T-cell (primary cell): ENCODE measurements at regions not wholly inside any gene's neighbourhood (a gene's known extent, or its start where the extent isn't known, plus 50 kb on each side); places are given as distances from the start of the nearest gene placed in this dataset.

ENCODE experiments used
- ATAC-seq, 4 experiments: fragments of 200-7000 bp in 3 of 4; fragments of 150-1000 bp in 1 of 4; cut with Tn5 transposase; replicated peaks in 1 of 4; 1 replicate in 3 of 4; 2 replicates in 1 of 4; pipeline ENCODE4 v1.10.0; 2021; ENCODE audit warnings: moderate library complexity in 3 of 4, mild to moderate bottlenecking in 2 of 4, moderate number of reproducible peaks in 1 of 4
- CTCF ChIA-PET, 2 donors: fragments of 300-600 bp; sonication (Branson Sonifier 250); formaldehyde crosslinking; loops; one replicate each; lab custom pipeline; 2022; ENCODE audit warnings: antibody characterized with exemption in 2 of 2; lab: Charles Lee
- POLR2A ChIA-PET, 2 donors: fragments of 300-600 bp; sonication (Branson Sonifier 250); formaldehyde crosslinking; loops; one replicate each; lab custom pipeline; 2022; ENCODE audit warnings: antibody characterized with exemption in 2 of 2; lab: Charles Lee
- DNase-seq, 35 experiments: peaks; one replicate each; pipeline versions ENCODE4 v3.0.0 to v3.0.0-alpha.2; 2013 to 2023
- H3K27ac ChIP-seq: one replicate; pipeline ENCODE4 v1.5.1; 2013; ENCODE audit warnings: low read length
- H3K27me3 ChIP-seq, 2 experiments: replicated peaks in 1 of 2; 1 replicate in 1 of 2; 2 replicates in 1 of 2; pipeline versions ENCODE4 v1.6.1 to v1.7.0; 2013; ENCODE audit warnings: low read length in 1 of 2, mixed read lengths in 1 of 2; ENCODE audit not compliant: control insufficient read depth in 2 of 2, insufficient read depth in 2 of 2; ENCODE audit errors: extremely low read depth in 1 of 2
- H3K36me3 ChIP-seq, 2 donors: 1 replicate in 1 of 2; 2 replicates in 1 of 2; pipeline versions ENCODE4 v1.6.1 to v1.7.0; 2013; ENCODE audit warnings: low read length in 1 of 2; ENCODE audit not compliant: control insufficient read depth in 2 of 2, insufficient read depth in 1 of 2; ENCODE audit errors: extremely low read depth in 1 of 2
- H3K4me1 ChIP-seq, 2 experiments: 1 replicate in 1 of 2; 2 replicates in 1 of 2; pipeline versions ENCODE4 v1.6.1 to v1.7.0; 2013; ENCODE audit warnings: low read length in 2 of 2, mixed read lengths in 1 of 2; ENCODE audit not compliant: insufficient read depth in 2 of 2, control insufficient read depth in 1 of 2; ENCODE audit errors: extremely low read depth in 1 of 2
- H3K4me3 ChIP-seq, 2 donors: 1 replicate in 1 of 2; 2 replicates in 1 of 2; pipeline versions ENCODE4 v1.5.1 to v1.7.0; 2013; ENCODE audit warnings: mild to moderate bottlenecking in 2 of 2, low read length in 1 of 2, moderate library complexity in 1 of 2; ENCODE audit not compliant: control insufficient read depth in 1 of 2; ENCODE audit errors: extremely low read depth in 1 of 2
- H3K9me3 ChIP-seq: 2 replicates; pipeline ENCODE4 v1.7.0; 2013
- H3K27ac Mint-ChIP-seq, 2 donors: one replicate each; pipeline ENCODE4 v1.8.0; 2020 to 2021; ENCODE audit warnings: mild to moderate bottlenecking in 2 of 2, mixed read lengths in 2 of 2
- H3K27me3 Mint-ChIP-seq, 2 donors: one replicate each; pipeline ENCODE4 v1.8.0; 2021 to 2022; ENCODE audit warnings: mixed read lengths in 2 of 2
- H3K36me3 Mint-ChIP-seq: one replicate; pipeline ENCODE4 v1.8.0; 2021; ENCODE audit warnings: mixed read lengths
- H3K4me1 Mint-ChIP-seq, 3 donors: one replicate each; pipeline ENCODE4 v1.8.0; 2020 to 2022; ENCODE audit warnings: mixed read lengths in 3 of 3, mild to moderate bottlenecking in 1 of 3
- H3K4me3 Mint-ChIP-seq, 3 donors: one replicate each; pipeline ENCODE4 v1.8.0; 2020 to 2022; ENCODE audit warnings: mild to moderate bottlenecking in 3 of 3, mixed read lengths in 3 of 3, moderate library complexity in 3 of 3
- H3K9me3 Mint-ChIP-seq, 3 donors: one replicate each; pipeline ENCODE4 v1.8.0; 2020 to 2022; ENCODE audit warnings: mixed read lengths in 3 of 3
- WGBS: methylation state at CpG from one replicate; pipeline ENCODE4 v1.1.5; 2013; ENCODE audit warnings: missing lambda C conversion rate; ENCODE audit not compliant: insufficient coverage; 5-methylcytosine and 5-hydroxymethylcytosine counted together

GRCh38 chr11:93608364-93608763 is 53.1 kb upstream of the CEP295 start:
- H3K4me1 ChIP-seq = no peaks in the 10 kb centered on the region
- Mint-ChIP-seq H3K9me3 (no peaks in the 10 kb centered on the region), H3K36me3 (no peaks in the 10 kb centered on the region), H3K4me1 (no peaks in the 10 kb centered on the region), H3K27me3 (no peaks in the 10 kb centered on the region), H3K4me3 (no peak overlapping the region), H3K27ac (no peak overlapping the region)
- H3K4me3 ChIP-seq = no peak overlapping the region
- H3K27ac ChIP-seq = no peak overlapping the region
- H3K9me3 ChIP-seq = no peaks in the 10 kb centered on the region
- DNase-seq (no peak), ATAC-seq (no peak)
- ChIA-PET CTCF (no interaction called here), POLR2A (no interaction called here)
- no CpG with 5 or more reads among the region's 1 CpG for WGBS
- no peaks in the 10 kb centered on the region for H3K36me3 ChIP-seq
- no peaks in the 10 kb centered on the region for H3K27me3 ChIP-seq

- H3K27me3 ChIP-seq = no peaks in the 10 kb centered on the region
- no peak overlapping the region for H3K4me3 Mint-ChIP-seq
- POLR2A ChIA-PET = no interaction called here
- no peaks in the 10 kb centered on the region for H3K27me3 Mint-ChIP-seq
- H3K9me3 ChIP-seq = no peaks in the 10 kb centered on the region
- CTCF ChIA-PET = no interaction called here
- ATAC-seq = no peak
- H3K36me3 ChIP-seq = no peaks in the 10 kb centered on the region
- H3K4me1 ChIP-seq = no peaks in the 10 kb centered on the region
- H3K4me1 Mint-ChIP-seq = no peaks in the 10 kb centered on the region
- no peaks in the 10 kb centered on the region for H3K9me3 Mint-ChIP-seq
- H3K4me3 ChIP-seq = no peak overlapping the region
- H3K27ac Mint-ChIP-seq = no peak overlapping the region
- H3K36me3 Mint-ChIP-seq = no peaks in the 10 kb centered on the region
- no peak overlapping the region for H3K27ac ChIP-seq
- no peak for DNase-seq
- WGBS = no CpG with 5 or more reads among the region's 3 CpGs
Measured at GRCh38 chr11:93606721-93607120, 54.8 kb upstream of the CEP295 start.

GRCh38 chr11:93606314-93606713 is 55.2 kb upstream of the CEP295 start:
- H3K36me3 Mint-ChIP-seq = no peaks in the 10 kb centered on the region
- ChIA-PET CTCF (no interaction called here), POLR2A (no interaction called here)
- H3K4me1 ChIP-seq = no peaks in the 10 kb centered on the region
- ATAC-seq (no peak), DNase-seq (no peak)
- no CpG with 5 or more reads among the region's 2 CpGs for WGBS
- H3K9me3 Mint-ChIP-seq = no peaks in the 10 kb centered on the region
- no peaks in the 10 kb centered on the region for H3K27me3 ChIP-seq
- no peak overlapping the region for H3K27ac Mint-ChIP-seq
- no peak overlapping the region for H3K27ac ChIP-seq
- H3K4me1 Mint-ChIP-seq = no peaks in the 10 kb centered on the region
- H3K36me3 ChIP-seq = no peaks in the 10 kb centered on the region
- no peak overlapping the region for H3K4me3 Mint-ChIP-seq
- no peaks in the 10 kb centered on the region for H3K9me3 ChIP-seq
- no peaks in the 10 kb centered on the region for H3K27me3 Mint-ChIP-seq
- H3K4me3 ChIP-seq = no peak overlapping the region

- ATAC-seq (no peak), DNase-seq (no peak)
- peaks cover 0 to 3% of the 10 kb centered on the region in 2 donors for H3K27me3 Mint-ChIP-seq
- H3K27me3 ChIP-seq = no peaks in the 10 kb centered on the region
- H3K36me3 Mint-ChIP-seq = no peaks in the 10 kb centered on the region
- no peak overlapping the region for H3K4me3 Mint-ChIP-seq
- H3K4me1 Mint-ChIP-seq = no peaks in the 10 kb centered on the region
- ChIA-PET CTCF (no interaction called here), POLR2A (no interaction called here)
- no peaks in the 10 kb centered on the region for H3K4me1 ChIP-seq
- H3K4me3 ChIP-seq = no peak overlapping the region
- no peak overlapping the region for H3K27ac Mint-ChIP-seq
- H3K9me3 ChIP-seq = no peaks in the 10 kb centered on the region
- H3K27ac ChIP-seq = no peak overlapping the region
- no peaks in the 10 kb centered on the region for H3K9me3 Mint-ChIP-seq
- WGBS = 78% methylated on average over 2 of the region's 3 CpGs
- H3K36me3 ChIP-seq = no peaks in the 10 kb centered on the region
Measured at GRCh38 chr11:93605642-93606041, 55.8 kb upstream of the CEP295 start.

GRCh38 chr11:93604008-93604660 is 57.3 kb upstream of the CEP295 start:
- DNase-seq = no peak
- WGBS = 75% methylated on average over 2 of the region's 4 CpGs
- Histone ChIP-seq H3K36me3 (no peaks in the 10 kb centered on the region), H3K27ac (no peak overlapping the region), H3K4me1 (no peaks in the 10 kb centered on the region), H3K9me3 (no peaks in the 10 kb centered on the region), H3K4me3 (no peak overlapping the region), H3K27me3 (no peaks in the 10 kb centered on the region)
- no peak for ATAC-seq
- no peak overlapping the region for H3K27ac Mint-ChIP-seq
- no peaks in the 10 kb centered on the region for H3K9me3 Mint-ChIP-seq
- no peak overlapping the region for H3K4me3 Mint-ChIP-seq
- POLR2A ChIA-PET = no interaction called here
- no peaks in the 10 kb centered on the region for H3K4me1 Mint-ChIP-seq
- H3K36me3 Mint-ChIP-seq = no peaks in the 10 kb centered on the region
- CTCF ChIA-PET = no interaction called here
- H3K27me3 Mint-ChIP-seq = peaks cover 4% of the 10 kb centered on the region in 2 donors

- H3K27me3 ChIP-seq = no peaks in the 10 kb centered on the region
- Mint-ChIP-seq H3K27me3 (peaks cover 4 to 9% of the 10 kb centered on the region in 2 donors), H3K27ac (no peak overlapping the region), H3K4me1 (no peaks in the 10 kb centered on the region), H3K9me3 (no peaks in the 10 kb centered on the region), H3K36me3 (no peaks in the 10 kb centered on the region), H3K4me3 (no peak overlapping the region)
- H3K36me3 ChIP-seq = no peaks in the 10 kb centered on the region
- H3K27ac ChIP-seq = no peak overlapping the region
- no peak overlapping the region for H3K4me3 ChIP-seq
- H3K9me3 ChIP-seq = no peaks in the 10 kb centered on the region
- WGBS = 100% methylated on average over 1 of the region's 3 CpGs
- DNase-seq = no peak
- ChIA-PET POLR2A (no interaction called here), CTCF (no interaction called here)
- H3K4me1 ChIP-seq = no peaks in the 10 kb centered on the region
- ATAC-seq = no peak
Measured at GRCh38 chr11:93603225-93604007, 58.1 kb upstream of the CEP295 start.
